ENCODE measurements at regions not wholly inside any gene's neighbourhood (a gene's known extent, or its start where the extent isn't known, plus 50 kb on each side); places are given as distances from the start of the nearest gene placed in this dataset.

DNA sequence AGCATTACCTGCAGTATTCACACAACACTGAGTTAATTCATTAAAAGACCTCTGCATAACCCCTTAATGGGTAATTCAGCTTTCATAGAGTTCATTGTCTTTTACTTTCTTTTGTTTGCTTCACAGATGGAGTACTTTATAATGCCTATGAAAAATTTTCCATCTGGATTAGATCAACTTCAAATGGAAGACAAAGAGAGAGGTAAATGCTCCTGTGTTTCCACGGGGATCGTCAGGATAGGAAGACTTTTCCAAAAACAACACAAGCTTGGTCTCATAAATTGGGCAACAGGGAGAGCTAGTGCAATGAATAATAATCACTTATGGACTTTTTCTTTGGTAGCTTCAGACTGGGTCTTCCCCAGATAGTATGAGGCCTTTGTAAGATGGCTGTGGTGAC lies 100.7 kb downstream of the ICOS start:
- Histone ChIP-seq H3K4me1 (peaks cover 0 to 9% (median 4%) of the 10 kb centered on the region in 4 donors), H3K9me3 (no peaks in the 10 kb centered on the region), H3K4me3 (no peak overlapping the region), H3K36me3 (no peaks in the 10 kb centered on the region), H3K27me3 (no peaks in the 10 kb centered on the region), H3K27ac (no peak overlapping the region)
- intact Hi-C loops (cut with DNase I; ENCODE audit: low total_unique reads), result no loop called here
- DNase-seq, result no peak
- in situ Hi-C loops (cut with MboI; ENCODE audit: low pct_ligation_motif_present in 1 of 4, low pct_unique_long_range_greater_than_20kb in 1 of 4, low sequenced_read_pairs in 3 of 4), result no loop called here
- no peak for TF ChIP-seq EP300 (IDR thresholded peaks at IDR 0.05; ENCODE audit: low read depth)
- peak in 1 of 3 donors; percentile 28 for TF ChIP-seq POLR2AphosphoS5 (IDR thresholded peaks at IDR 0.05)
- WGBS, 2 donors (ENCODE audit: low coverage in 1 of 2), result 74 to 77% methylated on average over 2 of the region's 2 CpGs

GRCh38 chr2:204039298-204039838 lies 102.8 kb downstream of the ICOS start:
- no peak overlapping the region for H3K27ac ChIP-seq
- no peaks in the 10 kb centered on the region for H3K9me3 ChIP-seq
- TF ChIP-seq CTCF (IDR thresholded peaks at IDR 0.05) (no peak), EP300 (IDR thresholded peaks at IDR 0.05; ENCODE audit: low read depth) (no peak), POLR2AphosphoS5 (IDR thresholded peaks at IDR 0.05) (no peak), POLR2A (IDR thresholded peaks at IDR 0.05) (no peak)
- H3K27me3 ChIP-seq, result no peaks in the 10 kb centered on the region
- no peaks in the 10 kb centered on the region for H3K36me3 ChIP-seq
- peaks cover 0 to 9% (median 4%) of the 10 kb centered on the region in 4 donors for H3K4me1 ChIP-seq
- in situ Hi-C loops (cut with MboI; ENCODE audit: low pct_ligation_motif_present in 1 of 4, low pct_unique_long_range_greater_than_20kb in 1 of 4, low sequenced_read_pairs in 3 of 4), result no loop called here
- WGBS, 2 donors (ENCODE audit: low coverage in 1 of 2), result 52 to 57% methylated on average over 3 of the region's 3 CpGs
- intact Hi-C loops (cut with DNase I; ENCODE audit: low total_unique reads), result no loop called here
- DNase-seq, result no peak
- H3K4me3 ChIP-seq, result no peak overlapping the region

DNA sequence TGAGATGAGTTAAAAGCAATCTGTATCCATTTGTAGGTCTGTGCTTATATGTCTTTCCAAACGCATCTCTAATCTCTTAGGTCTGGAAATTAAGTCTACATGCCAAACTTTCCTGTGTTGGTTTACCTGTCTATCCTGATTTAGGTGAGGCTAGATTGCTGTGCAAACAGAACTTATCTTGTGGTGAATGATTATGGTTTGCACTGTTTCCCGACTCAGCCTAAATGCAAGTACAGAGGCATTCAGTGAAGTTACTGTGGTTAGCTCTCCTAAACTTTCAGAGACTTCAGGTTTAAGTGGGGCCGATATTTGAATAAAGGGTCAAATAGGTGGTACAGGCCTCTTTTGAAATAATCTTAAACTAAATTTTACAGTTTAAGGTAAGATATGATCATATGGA lies 103.5 kb downstream of the ICOS start:
- WGBS, 2 donors (ENCODE audit: low coverage in 1 of 2), result 14 to 36% methylated on average over 1 to 3 of the region's 3 CpGs
- TF ChIP-seq CTCF (IDR thresholded peaks at IDR 0.05) (no peak), EP300 (IDR thresholded peaks at IDR 0.05; ENCODE audit: low read depth) (no peak), POLR2AphosphoS5 (IDR thresholded peaks at IDR 0.05) (no peak), POLR2A (IDR thresholded peaks at IDR 0.05) (no peak)
- DNase-seq, result no peak
- H3K9me3 ChIP-seq, result no peaks in the 10 kb centered on the region
- intact Hi-C loops (cut with DNase I; ENCODE audit: low total_unique reads) (no loop called here), in situ Hi-C loops (cut with MboI; ENCODE audit: low pct_ligation_motif_present in 1 of 4, low pct_unique_long_range_greater_than_20kb in 1 of 4, low sequenced_read_pairs in 3 of 4) (no loop called here)
- no peaks in the 10 kb centered on the region for H3K27me3 ChIP-seq
- peaks cover 0 to 9% (median 4%) of the 10 kb centered on the region in 4 donors for H3K4me1 ChIP-seq
- no peak overlapping the region for H3K27ac ChIP-seq
- H3K36me3 ChIP-seq, result no peaks in the 10 kb centered on the region
- H3K4me3 ChIP-seq, result no peak overlapping the region

DNA sequence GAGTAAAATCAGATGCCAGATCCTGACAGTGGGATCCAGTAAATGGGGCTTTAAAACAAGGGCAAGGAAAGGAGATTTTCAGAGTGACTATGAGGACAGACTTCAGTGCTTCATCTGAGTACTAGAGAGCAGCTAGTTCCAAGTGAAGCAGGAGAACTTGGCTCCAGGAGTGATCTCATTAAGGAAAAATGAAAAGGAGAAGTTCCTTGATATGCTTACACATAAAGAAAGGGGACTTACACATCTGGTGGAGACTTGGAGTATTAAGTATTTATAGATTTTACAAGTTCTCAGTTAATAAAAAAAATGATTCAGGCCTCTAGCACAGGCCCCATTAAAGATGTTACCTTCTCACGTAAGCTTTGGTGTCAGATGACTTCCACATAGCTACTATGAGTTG lies 105.8 kb downstream of the ICOS start:
- WGBS, 2 donors (ENCODE audit: low coverage in 1 of 2), result 83 to 95% methylated on average over 1 of the region's 1 CpG
- intact Hi-C loops (cut with DNase I; ENCODE audit: low total_unique reads) (no loop called here), in situ Hi-C loops (cut with MboI; ENCODE audit: low pct_ligation_motif_present in 1 of 4, low pct_unique_long_range_greater_than_20kb in 1 of 4, low sequenced_read_pairs in 3 of 4) (no loop called here)
- Histone ChIP-seq H3K9me3 (no peaks in the 10 kb centered on the region), H3K27ac (no peak overlapping the region), H3K36me3 (no peaks in the 10 kb centered on the region), H3K4me1 (peaks cover 0 to 9% (median 4%) of the 10 kb centered on the region in 4 donors), H3K27me3 (no peaks in the 10 kb centered on the region), H3K4me3 (no peak overlapping the region)
- DNase-seq, result no peak
- no peak for TF ChIP-seq POLR2AphosphoS5 (IDR thresholded peaks at IDR 0.05)
- TF ChIP-seq POLR2A (IDR thresholded peaks at IDR 0.05), result no peak
- no peak for TF ChIP-seq CTCF (IDR thresholded peaks at IDR 0.05)

DNA sequence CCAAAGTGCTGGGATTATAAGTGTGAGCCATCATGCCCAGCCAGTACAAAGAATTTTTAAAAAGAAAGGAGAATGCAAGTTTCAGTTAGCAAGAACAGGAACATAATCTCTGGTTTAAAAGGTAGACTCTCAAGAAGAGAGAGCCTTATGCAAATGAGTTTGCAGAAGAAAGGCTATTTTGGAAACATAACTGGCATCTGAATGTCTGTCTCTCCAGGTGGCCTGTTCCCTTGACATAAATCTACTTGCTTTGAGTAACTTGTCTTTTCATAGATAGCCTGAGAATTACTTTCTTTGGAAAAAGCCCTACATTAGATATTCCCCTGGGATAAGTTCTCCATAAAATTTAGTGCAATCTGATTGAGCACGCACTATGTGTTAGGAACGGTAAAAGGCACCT lies 109.6 kb downstream of the ICOS start:
- no peaks in the 10 kb centered on the region for H3K27me3 ChIP-seq
- H3K4me1 ChIP-seq, result no peaks in the 10 kb centered on the region
- H3K9me3 ChIP-seq, result no peaks in the 10 kb centered on the region
- H3K4me3 ChIP-seq, result no peak overlapping the region
- in situ Hi-C loops (cut with MboI; ENCODE audit: low pct_ligation_motif_present in 1 of 4, low pct_unique_long_range_greater_than_20kb in 1 of 4, low sequenced_read_pairs in 3 of 4), result no loop called here
- no peaks in the 10 kb centered on the region for H3K36me3 ChIP-seq
- H3K27ac ChIP-seq, result peak overlapping the region in 1 of 4 donors; percentile 6
- WGBS, 2 donors (ENCODE audit: low coverage in 1 of 2), result 83 to 94% methylated on average over 2 of the region's 2 CpGs
- intact Hi-C loops (cut with DNase I; ENCODE audit: low total_unique reads), result no loop called here
- TF ChIP-seq EP300 (IDR thresholded peaks at IDR 0.05; ENCODE audit: low read depth), result no peak
- TF ChIP-seq POLR2AphosphoS5 (IDR thresholded peaks at IDR 0.05), result no peak
- TF ChIP-seq POLR2A (IDR thresholded peaks at IDR 0.05), result no peak
- no peak for TF ChIP-seq CTCF (IDR thresholded peaks at IDR 0.05)
- DNase-seq, result no peak
